ENCODE measurements at regions not wholly inside any gene's neighbourhood (a gene's known extent, or its start where the extent isn't known, plus 50 kb on each side); places are given as distances from the start of the nearest gene placed in this dataset.

- no peak for TF ChIP-seq CTCF (IDR thresholded peaks at IDR 0.05)
- no peak for TF ChIP-seq ZFX (IDR thresholded peaks at IDR 0.05; ENCODE audit: borderline replicate concordance)
These were observed 377.2 kb upstream of the TNC start for GRCh38 chr9:115495052-115495635.

Data from 22Rv1 (cell line).